ENCODE measurements at regions not wholly inside any gene's neighbourhood (a gene's known extent, or its start where the extent isn't known, plus 50 kb on each side); places are given as distances from the start of the nearest gene placed in this dataset.

DNA sequence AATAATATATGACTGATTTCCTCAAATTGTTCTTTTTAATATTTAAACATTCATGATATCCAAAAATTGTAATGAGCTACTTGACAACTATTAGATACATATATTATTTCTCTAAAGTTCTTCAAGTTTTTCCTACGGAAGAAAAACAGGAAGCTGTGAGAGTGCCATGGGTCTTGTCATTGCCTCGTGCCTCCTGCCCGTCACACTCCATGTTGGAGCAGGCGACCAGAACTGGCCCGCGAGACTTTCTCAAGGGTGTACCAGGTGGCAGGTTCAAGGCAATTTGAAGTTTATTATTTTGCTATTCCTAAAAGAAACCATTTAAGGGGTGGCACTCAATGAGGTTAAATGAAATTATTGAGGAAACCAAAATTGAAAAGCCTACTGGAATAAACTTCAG is 337.2 kb downstream of the HACE1 start:
- TF ChIP-seq CREB1 (IDR thresholded peaks at IDR 0.05; ENCODE audit: low read depth) (no peak), RAD21 (IDR thresholded peaks at IDR 0.05; ENCODE audit: low read depth) (no peak), EP300 (IDR thresholded peaks at IDR 0.05; ENCODE audit: borderline replicate concordance) (no peak), CEBPB (IDR thresholded peaks at IDR 0.05) (no peak)

Measured in Ishikawa (cell line).